Smooth muscle cell (in vitro differentiated cells): ENCODE measurements at regions not wholly inside any gene's neighbourhood (a gene's known extent, or its start where the extent isn't known, plus 50 kb on each side); places are given as distances from the start of the nearest gene placed in this dataset.

Experiments
- DNase-seq: peaks from one replicate; lab custom pipeline; 2025; ENCODE audit not compliant: unreplicated experiment; lab: John Stamatoyannopoulos, UW
- H2AFZ ChIP-seq: fragments of 200-600 bp; sonication (generic); 2 replicates; pipeline ENCODE4 v1.6.0; 2016; ENCODE audit warnings: antibody characterized with exemption, low read depth, mild to moderate bottlenecking
- H3F3A ChIP-seq: fragments of 200-600 bp; sonication (generic); 2 replicates; pipeline ENCODE4 v1.6.0; 2017; ENCODE audit warnings: antibody characterized with exemption, low read depth
- H3K27ac ChIP-seq: fragments of 200-600 bp; sonication (generic); 2 replicates; pipeline ENCODE4 v1.5.1; 2016; ENCODE audit warnings: low read depth, mild to moderate bottlenecking
- H3K27me3 ChIP-seq: fragments of 200-600 bp; sonication (generic); 2 replicates; pipeline ENCODE4 v1.6.1; 2016; ENCODE audit warnings: low read depth, mild to moderate bottlenecking
- H3K36me3 ChIP-seq: fragments of 200-600 bp; sonication (generic); 2 replicates; pipeline ENCODE4 v1.5.1; 2016; ENCODE audit warnings: low read depth
- H3K4me1 ChIP-seq: fragments of 200-600 bp; sonication (generic); 2 replicates; pipeline ENCODE4 v1.5.1; 2016; ENCODE audit warnings: low read depth
- H3K4me2 ChIP-seq: fragments of 200-600 bp; sonication (generic); 2 replicates; pipeline ENCODE4 v1.6.0; 2016; ENCODE audit warnings: mild to moderate bottlenecking
- H3K4me3 ChIP-seq: fragments of 200-600 bp; sonication (generic); 2 replicates; pipeline ENCODE4 v1.5.1; 2016; ENCODE audit warnings: mild to moderate bottlenecking
- H3K79me2 ChIP-seq: fragments of 200-600 bp; sonication (generic); 2 replicates; pipeline ENCODE4 v1.6.0; 2016; ENCODE audit warnings: low read depth, mild to moderate bottlenecking
- H3K9ac ChIP-seq: fragments of 200-600 bp; sonication (generic); 2 replicates; pipeline ENCODE4 v1.6.0; 2016; ENCODE audit warnings: low read depth
- H3K9me3 ChIP-seq: fragments of 200-600 bp; sonication (generic); replicated peaks from 2 replicates; pipeline ENCODE4 v1.5.1; 2016; ENCODE audit warnings: low read depth
- H4K20me1 ChIP-seq: fragments of 200-600 bp; sonication (generic); 2 replicates; pipeline ENCODE4 v1.6.0; 2016; ENCODE audit warnings: low read depth
- WGBS: methylation state at CpG from one replicate; pipeline ENCODE4 v1.1.7; 2016; ENCODE audit warnings: low lambda C conversion rate; 5-methylcytosine and 5-hydroxymethylcytosine counted together
- TF ChIP-seq, protein P1 (sequence below): fragments of 200-600 bp; sonication (generic); IDR thresholded peaks from 2 replicates; pipeline ENCODE4 v1.5.1; 2017; ENCODE audit warnings: borderline replicate concordance, mild to moderate bottlenecking, antibody characterized with exemption; ENCODE audit not compliant: insufficient read depth, poor library complexity, severe bottlenecking

GRCh38 chr12:126107659-126108058, 1042.4 kb downstream of the AACS start:
- H3K27me3 ChIP-seq, result no peaks in the 10 kb centered on the region
- no peak for DNase-seq
- H3F3A ChIP-seq, result no peaks in the 10 kb centered on the region
- H3K4me3 ChIP-seq, result no peak overlapping the region
- H3K27ac ChIP-seq, result no peak overlapping the region
- H3K79me2 ChIP-seq, result no peaks in the 10 kb centered on the region
- H3K9ac ChIP-seq, result no peak overlapping the region
- TF ChIP-seq, protein P1, sequence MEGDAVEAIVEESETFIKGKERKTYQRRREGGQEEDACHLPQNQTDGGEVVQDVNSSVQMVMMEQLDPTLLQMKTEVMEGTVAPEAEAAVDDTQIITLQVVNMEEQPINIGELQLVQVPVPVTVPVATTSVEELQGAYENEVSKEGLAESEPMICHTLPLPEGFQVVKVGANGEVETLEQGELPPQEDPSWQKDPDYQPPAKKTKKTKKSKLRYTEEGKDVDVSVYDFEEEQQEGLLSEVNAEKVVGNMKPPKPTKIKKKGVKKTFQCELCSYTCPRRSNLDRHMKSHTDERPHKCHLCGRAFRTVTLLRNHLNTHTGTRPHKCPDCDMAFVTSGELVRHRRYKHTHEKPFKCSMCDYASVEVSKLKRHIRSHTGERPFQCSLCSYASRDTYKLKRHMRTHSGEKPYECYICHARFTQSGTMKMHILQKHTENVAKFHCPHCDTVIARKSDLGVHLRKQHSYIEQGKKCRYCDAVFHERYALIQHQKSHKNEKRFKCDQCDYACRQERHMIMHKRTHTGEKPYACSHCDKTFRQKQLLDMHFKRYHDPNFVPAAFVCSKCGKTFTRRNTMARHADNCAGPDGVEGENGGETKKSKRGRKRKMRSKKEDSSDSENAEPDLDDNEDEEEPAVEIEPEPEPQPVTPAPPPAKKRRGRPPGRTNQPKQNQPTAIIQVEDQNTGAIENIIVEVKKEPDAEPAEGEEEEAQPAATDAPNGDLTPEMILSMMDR, result no peak
- H3K4me1 ChIP-seq, result peaks cover 5% of the 10 kb centered on the region
- no peak overlapping the region for H3K4me2 ChIP-seq
- H3K36me3 ChIP-seq, result no peaks in the 10 kb centered on the region
- no peak overlapping the region for H2AFZ ChIP-seq
- H3K9me3 ChIP-seq, result no peaks in the 10 kb centered on the region
- H4K20me1 ChIP-seq, result no peaks in the 10 kb centered on the region
- WGBS, result 70% methylated on average over 13 of the region's 13 CpGs

- no peaks in the 10 kb centered on the region for H3K36me3 ChIP-seq
- H3K27me3 ChIP-seq, result no peaks in the 10 kb centered on the region
- H2AFZ ChIP-seq, result no peak overlapping the region
- 32% methylated on average over 3 of the region's 3 CpGs for WGBS
- no peaks in the 10 kb centered on the region for H3F3A ChIP-seq
- H3K4me3 ChIP-seq, result no peak overlapping the region
- no peaks in the 10 kb centered on the region for H3K9me3 ChIP-seq
- H3K79me2 ChIP-seq, result no peaks in the 10 kb centered on the region
- H3K27ac ChIP-seq, result no peak overlapping the region
- H3K4me2 ChIP-seq, result no peak overlapping the region
- H4K20me1 ChIP-seq, result no peaks in the 10 kb centered on the region
- DNase-seq, result no peak
- TF ChIP-seq, protein P1, result no peak
- H3K9ac ChIP-seq, result no peak overlapping the region
- peaks cover 5% of the 10 kb centered on the region for H3K4me1 ChIP-seq
These were observed 1043.0 kb downstream of the AACS start for GRCh38 chr12:126108247-126108646.

DNA sequence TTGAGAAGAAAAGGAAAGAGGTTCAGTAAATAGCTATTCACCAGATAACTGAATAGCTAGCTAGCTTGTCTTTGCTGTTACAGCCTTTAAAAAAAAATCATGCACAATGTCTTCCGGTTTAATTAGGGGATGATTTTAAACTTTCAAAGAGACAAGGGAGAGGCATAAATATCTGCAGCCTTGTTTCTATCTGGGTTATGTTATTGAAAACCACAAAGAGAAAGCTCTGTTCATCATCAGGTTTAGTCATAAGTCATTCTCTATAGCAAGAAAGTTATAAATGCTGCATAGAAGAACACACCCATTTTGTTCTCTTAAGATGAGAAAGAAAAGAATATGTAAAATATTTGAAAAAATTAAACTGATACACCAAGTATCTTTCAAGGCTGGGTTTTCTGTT, 1046.9 kb downstream of the AACS start:
- H3F3A ChIP-seq, result no peaks in the 10 kb centered on the region
- H3K4me2 ChIP-seq, result no peak overlapping the region
- no peaks in the 10 kb centered on the region for H3K79me2 ChIP-seq
- no peak overlapping the region for H3K9ac ChIP-seq
- WGBS, result 63% methylated on average over 1 of the region's 1 CpG
- H3K36me3 ChIP-seq, result no peaks in the 10 kb centered on the region
- no peaks in the 10 kb centered on the region for H3K27me3 ChIP-seq
- TF ChIP-seq, protein P1, result no peak
- no peak overlapping the region for H3K27ac ChIP-seq
- no peaks in the 10 kb centered on the region for H4K20me1 ChIP-seq
- DNase-seq, result no peak
- H3K9me3 ChIP-seq, result no peaks in the 10 kb centered on the region
- H3K4me3 ChIP-seq, result no peak overlapping the region
- H2AFZ ChIP-seq, result no peak overlapping the region
- H3K4me1 ChIP-seq, result peaks cover 14% of the 10 kb centered on the region

DNA sequence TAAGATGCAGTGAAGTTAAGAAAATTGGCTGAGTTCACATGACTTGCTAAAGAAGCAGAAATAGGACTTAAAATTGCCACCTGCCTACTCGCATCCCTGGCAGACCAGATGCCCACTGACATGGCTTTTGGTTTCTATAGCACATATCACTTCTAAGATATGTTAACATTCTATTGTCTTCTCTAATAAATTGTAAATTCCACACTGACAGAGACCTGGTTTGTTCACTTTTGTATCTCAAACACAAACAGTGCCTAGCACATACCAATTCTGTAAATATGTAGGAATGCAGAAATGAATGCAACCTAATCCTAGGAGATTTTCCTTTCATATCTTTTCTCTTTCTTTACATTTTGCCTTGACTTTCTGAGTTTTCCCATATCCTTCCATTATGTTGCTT, 1047.6 kb downstream of the AACS start:
- Histone ChIP-seq H3K4me2 (no peak overlapping the region), H3K27me3 (no peaks in the 10 kb centered on the region), H3K4me1 (peaks cover 14% of the 10 kb centered on the region), H3K27ac (no peak overlapping the region), H3K4me3 (no peak overlapping the region), H3K9me3 (no peaks in the 10 kb centered on the region), H2AFZ (no peak overlapping the region), H3F3A (no peaks in the 10 kb centered on the region), H3K36me3 (no peaks in the 10 kb centered on the region), H4K20me1 (no peaks in the 10 kb centered on the region), H3K9ac (no peak overlapping the region), H3K79me2 (no peaks in the 10 kb centered on the region)
- TF ChIP-seq, protein P1, result no peak
- WGBS, result 80% methylated on average over 1 of the region's 1 CpG
- DNase-seq, result no peak
